ENCODE measurements at regions not wholly inside any gene's neighbourhood (a gene's known extent, or its start where the extent isn't known, plus 50 kb on each side); places are given as distances from the start of the nearest gene placed in this dataset. TPM values are rescaled to one million over a fixed set of nuclear protein-coding genes. Genes with fewer than 3 reads are reported as not detected.

DNA sequence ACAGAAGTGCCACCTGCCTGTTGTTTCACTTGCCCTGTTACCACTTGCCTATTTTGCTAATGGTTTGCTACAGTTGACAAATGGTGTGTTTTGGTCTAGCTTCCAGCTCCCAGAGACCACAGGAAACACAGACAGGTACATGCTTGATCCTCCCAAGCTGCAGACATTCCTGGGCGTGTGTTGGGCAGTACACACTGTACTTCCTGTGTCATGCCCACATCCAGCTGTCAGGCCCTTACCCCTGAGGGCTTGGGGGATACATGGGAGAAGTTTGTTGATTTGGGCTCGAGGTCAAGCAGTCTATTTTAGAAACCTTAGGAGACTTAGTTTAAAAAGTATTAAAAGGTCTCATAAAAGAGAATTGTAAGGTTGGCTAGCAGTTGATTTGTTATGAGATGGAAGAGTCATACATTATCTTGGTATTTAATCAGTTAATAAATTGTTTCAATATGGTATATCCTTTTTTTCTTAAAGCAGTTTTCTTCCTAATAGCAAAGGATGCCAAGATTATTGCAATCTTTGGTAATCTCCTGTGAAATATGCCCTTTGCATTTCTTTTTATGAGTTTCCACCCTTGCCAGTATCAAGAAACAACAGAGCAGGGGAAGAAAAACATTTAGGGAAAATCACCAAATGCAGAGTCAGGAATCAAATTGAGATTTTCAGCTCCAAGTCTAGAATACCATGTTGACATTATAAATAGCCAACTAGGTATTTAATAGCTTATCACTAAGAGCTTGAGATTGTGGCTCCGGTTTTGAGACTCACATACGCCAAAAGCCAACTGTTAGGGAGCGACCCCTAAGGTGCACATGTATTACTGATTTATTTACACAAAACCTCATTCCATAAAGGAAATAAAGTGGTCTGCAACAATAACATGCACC is 52.3 kb upstream of the CD180 start:
- peaks cover 24% of the 10 kb centered on the region for H3K4me1 ChIP-seq (ENCODE audit: insufficient read depth)
- H4K20me1 ChIP-seq (ENCODE audit: insufficient read depth, poor library complexity, severe bottlenecking): no peaks in the 10 kb centered on the region
- no peak for TF ChIP-seq EZH2phosphoT487 (IDR thresholded peaks at IDR 0.05; ENCODE audit: low read depth, severe bottlenecking, unreplicated experiment)
- TF ChIP-seq, protein P1, sequence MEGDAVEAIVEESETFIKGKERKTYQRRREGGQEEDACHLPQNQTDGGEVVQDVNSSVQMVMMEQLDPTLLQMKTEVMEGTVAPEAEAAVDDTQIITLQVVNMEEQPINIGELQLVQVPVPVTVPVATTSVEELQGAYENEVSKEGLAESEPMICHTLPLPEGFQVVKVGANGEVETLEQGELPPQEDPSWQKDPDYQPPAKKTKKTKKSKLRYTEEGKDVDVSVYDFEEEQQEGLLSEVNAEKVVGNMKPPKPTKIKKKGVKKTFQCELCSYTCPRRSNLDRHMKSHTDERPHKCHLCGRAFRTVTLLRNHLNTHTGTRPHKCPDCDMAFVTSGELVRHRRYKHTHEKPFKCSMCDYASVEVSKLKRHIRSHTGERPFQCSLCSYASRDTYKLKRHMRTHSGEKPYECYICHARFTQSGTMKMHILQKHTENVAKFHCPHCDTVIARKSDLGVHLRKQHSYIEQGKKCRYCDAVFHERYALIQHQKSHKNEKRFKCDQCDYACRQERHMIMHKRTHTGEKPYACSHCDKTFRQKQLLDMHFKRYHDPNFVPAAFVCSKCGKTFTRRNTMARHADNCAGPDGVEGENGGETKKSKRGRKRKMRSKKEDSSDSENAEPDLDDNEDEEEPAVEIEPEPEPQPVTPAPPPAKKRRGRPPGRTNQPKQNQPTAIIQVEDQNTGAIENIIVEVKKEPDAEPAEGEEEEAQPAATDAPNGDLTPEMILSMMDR (IDR thresholded peaks at IDR 0.05; ENCODE audit: poor library complexity): no peak
- TF ChIP-seq EZH2 (IDR thresholded peaks at IDR 0.05; ENCODE audit: borderline replicate concordance): no peak
- H3K9me2 ChIP-seq (replicated peaks; ENCODE audit: insufficient read depth): no peaks in the 10 kb centered on the region
- no peaks in the 10 kb centered on the region for H3K27me3 ChIP-seq
- H3K27ac ChIP-seq: peak overlapping the region; percentile 59
- H2AFZ ChIP-seq: no peak overlapping the region
- H3K79me2 ChIP-seq: no peaks in the 10 kb centered on the region
- H3K4me2 ChIP-seq: no peak overlapping the region
- no peak for DNase-seq (ENCODE audit: low spot score)
- H3K4me3 ChIP-seq: no peak overlapping the region
- H3K36me3 ChIP-seq (replicated peaks; ENCODE audit: insufficient read depth, low read depth): no peaks in the 10 kb centered on the region
- no peaks in the 10 kb centered on the region for H3K9me3 ChIP-seq (ENCODE audit: low read depth)
- WGBS (ENCODE audit: low lambda C conversion rate, missing lambda C conversion rate): 39% methylated on average over 5 of the region's 5 CpGs

DNA sequence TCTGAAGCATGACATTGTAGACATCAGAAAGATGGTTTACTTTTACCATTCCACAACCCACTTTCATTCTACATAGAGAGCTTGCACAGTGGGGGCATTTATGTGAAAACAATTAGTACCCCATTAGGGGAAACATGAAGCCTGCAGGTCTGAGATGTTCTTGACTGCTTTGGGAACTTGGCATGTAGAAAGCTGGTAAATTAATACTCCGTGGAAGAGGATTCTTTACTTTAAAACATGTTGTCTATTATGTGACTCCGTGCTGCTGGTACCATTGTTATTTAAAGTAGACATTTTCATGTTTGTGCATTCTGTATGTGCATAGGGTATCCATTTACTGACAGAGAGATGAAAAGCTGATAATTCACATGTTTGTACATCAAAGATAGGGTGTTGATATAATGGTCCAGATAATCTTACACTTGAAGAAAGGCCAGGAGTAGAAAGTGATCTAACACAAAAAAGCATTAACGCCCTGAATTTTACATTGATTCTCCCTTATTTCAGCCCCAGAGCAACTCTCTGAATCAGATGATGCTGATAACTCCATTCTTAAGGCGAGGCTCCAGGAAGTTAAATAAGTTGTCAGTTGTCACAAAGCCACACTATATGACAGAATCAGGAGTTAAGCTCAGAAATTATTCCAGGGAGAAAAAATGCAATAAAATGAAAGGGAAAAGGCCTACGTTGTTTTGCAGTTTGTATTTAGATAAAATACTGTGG is 50.1 kb upstream of the CD180 start:
- no peak for TF ChIP-seq EZH2 (IDR thresholded peaks at IDR 0.05; ENCODE audit: borderline replicate concordance)
- TF ChIP-seq EZH2phosphoT487 (IDR thresholded peaks at IDR 0.05; ENCODE audit: low read depth, severe bottlenecking, unreplicated experiment): no peak
- TF ChIP-seq, protein P1 (IDR thresholded peaks at IDR 0.05; ENCODE audit: poor library complexity): no peak
- 55% methylated on average over 5 of the region's 5 CpGs for WGBS (ENCODE audit: low lambda C conversion rate, missing lambda C conversion rate)
- Histone ChIP-seq H4K20me1 (ENCODE audit: insufficient read depth, poor library complexity, severe bottlenecking) (no peaks in the 10 kb centered on the region), H3K27ac (peak overlapping the region; percentile 42), H3K9me3 (ENCODE audit: low read depth) (no peaks in the 10 kb centered on the region), H3K79me2 (no peaks in the 10 kb centered on the region), H3K36me3 (replicated peaks; ENCODE audit: insufficient read depth, low read depth) (no peaks in the 10 kb centered on the region), H3K4me1 (ENCODE audit: insufficient read depth) (peaks cover 24% of the 10 kb centered on the region), H3K4me3 (no peak overlapping the region), H3K27me3 (no peaks in the 10 kb centered on the region), H3K9me2 (replicated peaks; ENCODE audit: insufficient read depth) (no peaks in the 10 kb centered on the region), H2AFZ (no peak overlapping the region), H3K4me2 (no peak overlapping the region)
- DNase-seq (ENCODE audit: low spot score): no peak

Small RNAs in the stretch of these regions (small RNA-seq; reads per million reads assigned to genes)
- gene AC024581.2: not detected
- gene RNU6-1232P: not detected

All from hepatocyte (in vitro differentiated cells).